NOMO-1 (cell line): ENCODE measurements at regions not wholly inside any gene's neighbourhood (a gene's known extent, or its start where the extent isn't known, plus 50 kb on each side); places are given as distances from the start of the nearest gene placed in this dataset.
"Not testable (repeated sequence)": the region's sequence is repeated elsewhere in the genome, so short reads cannot be mapped to it uniquely, and the experiment has no call there.

ENCODE experiments used
- DNase-seq, 2 experiments: peaks; one replicate each; lab custom pipeline; 2025; ENCODE audit not compliant: unreplicated experiment in 2 of 2; lab: John Stamatoyannopoulos, UW

GRCh38 chr4:66571145-66571695 is 900.9 kb upstream of the EPHA5 start:
- DNase-seq: no peak

GRCh38 chr4:66569228-66569627 is 898.9 kb upstream of the EPHA5 start:
- DNase-seq: no peak

DNA sequence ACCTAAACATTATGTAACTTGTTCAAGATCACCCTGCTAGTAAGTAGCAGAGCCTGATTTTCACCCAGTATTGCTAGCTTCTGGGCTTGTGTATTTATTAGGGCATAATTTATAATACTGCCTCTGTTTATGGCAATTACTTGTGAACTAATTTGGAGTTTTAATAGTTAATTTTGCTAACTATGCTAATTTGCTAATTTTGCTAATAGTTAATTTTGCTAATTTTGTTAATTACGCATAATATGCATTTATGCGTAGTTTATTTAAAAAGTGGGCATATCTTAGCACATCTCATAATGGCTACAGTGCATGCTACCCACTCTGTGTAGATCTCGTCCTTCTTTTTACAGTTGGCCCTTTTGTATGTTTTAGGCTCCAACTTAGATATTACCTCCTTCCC is 898.1 kb upstream of the EPHA5 start:
- no peak for DNase-seq

DNA sequence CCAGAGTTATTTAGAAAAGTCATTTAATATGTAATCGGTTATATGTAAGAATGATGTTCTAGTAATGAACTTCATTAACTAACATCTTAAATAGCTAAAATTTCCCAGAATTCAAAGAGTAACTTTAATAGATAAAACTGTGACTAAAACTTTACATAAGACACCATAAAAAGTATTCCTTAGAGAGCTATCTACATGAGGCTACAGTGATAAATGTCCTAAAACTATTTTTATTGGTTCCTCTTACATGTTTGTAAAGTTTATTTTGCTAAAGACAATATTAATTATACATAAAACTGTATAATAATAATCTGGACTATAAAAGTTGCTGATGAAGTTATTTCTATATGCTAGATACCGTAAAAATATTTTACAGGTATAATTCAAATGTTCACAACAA is 897.7 kb upstream of the EPHA5 start:
- DNase-seq: no peak

DNA sequence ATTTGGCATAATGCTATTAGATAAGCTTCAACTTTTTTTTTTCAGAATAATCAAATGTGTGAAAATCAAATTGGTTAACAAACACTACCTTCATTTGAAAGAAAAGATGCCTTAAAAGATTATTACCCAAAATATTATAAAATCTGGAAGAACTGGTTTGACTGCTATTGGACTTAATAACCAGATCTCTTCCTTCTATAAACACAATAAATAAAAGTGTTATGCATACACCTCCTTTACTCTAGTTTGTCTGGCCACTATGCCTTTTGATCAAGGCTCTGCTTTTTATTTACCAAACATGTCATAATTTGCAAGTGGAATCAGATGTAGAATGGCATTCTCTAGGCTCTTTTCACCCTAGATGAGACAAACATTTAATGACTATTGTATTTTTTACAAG is 897.3 kb upstream of the EPHA5 start:
- DNase-seq: no peak

DNA sequence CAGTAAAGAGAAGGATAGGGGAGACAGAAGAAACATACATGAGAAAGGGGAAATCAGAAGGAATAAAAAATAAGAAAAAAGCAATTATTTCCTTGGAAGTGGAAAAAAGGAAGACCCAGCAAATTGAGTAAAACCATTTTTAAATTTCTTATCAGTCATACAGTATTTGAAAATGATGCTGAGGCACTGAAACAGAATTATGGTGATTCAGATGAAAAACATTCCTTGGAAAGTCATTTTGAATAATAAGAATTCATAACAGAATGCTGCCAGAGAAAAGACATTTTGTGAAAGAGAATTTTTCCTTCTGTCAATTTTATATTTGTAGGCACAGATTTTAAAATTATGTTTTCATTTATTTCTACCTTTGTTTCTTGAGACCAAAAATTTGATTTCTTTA is 895.5 kb upstream of the EPHA5 start:
- DNase-seq: no peak

- DNase-seq: no peak
Observed at GRCh38 chr4:66564901-66565651, 894.8 kb upstream of the EPHA5 start.

GRCh38 chr4:66562276-66562806 is 892.1 kb upstream of the EPHA5 start:
- no peak for DNase-seq

DNA sequence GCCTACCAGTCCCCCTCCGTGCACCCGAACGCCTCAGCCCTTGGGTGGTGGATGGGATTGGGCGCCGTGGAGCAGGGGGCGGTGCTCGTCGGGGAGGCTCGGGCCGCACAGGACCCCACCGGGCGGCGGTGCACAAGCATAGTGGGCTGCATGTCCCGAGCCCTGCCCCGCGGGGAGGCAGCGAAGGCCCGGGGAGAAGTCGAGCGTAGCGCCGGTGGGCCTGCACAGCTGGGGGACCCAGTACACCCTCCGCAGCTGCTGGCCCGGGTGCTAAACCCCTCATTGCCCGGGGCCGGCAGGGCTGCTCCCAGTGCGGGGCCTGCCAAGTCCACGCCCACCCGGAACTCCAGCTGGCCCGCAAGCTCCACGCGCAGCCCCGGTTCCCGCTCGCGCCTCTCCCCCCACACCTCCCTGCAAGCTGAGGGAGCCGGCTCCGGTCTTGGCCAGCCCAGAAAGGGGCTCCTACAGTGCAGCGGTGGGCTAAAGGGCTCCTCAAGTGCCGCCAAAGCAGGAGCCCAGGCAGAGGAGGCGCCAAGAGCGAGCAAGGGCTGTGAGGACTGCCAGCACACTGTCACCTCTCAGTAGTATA is 891.3 kb upstream of the EPHA5 start:
- not testable (repeated sequence) for DNase-seq

- no peak for DNase-seq
Observed at GRCh38 chr4:66558651-66559050, 888.4 kb upstream of the EPHA5 start.

- no peak for DNase-seq
Observed at GRCh38 chr4:66556651-66557278, 886.5 kb upstream of the EPHA5 start.

GRCh38 chr4:66555301-66555700 is 885.0 kb upstream of the EPHA5 start:
- no peak for DNase-seq

- no peak for DNase-seq
Observed at GRCh38 chr4:66554826-66555225, 884.5 kb upstream of the EPHA5 start.

DNA sequence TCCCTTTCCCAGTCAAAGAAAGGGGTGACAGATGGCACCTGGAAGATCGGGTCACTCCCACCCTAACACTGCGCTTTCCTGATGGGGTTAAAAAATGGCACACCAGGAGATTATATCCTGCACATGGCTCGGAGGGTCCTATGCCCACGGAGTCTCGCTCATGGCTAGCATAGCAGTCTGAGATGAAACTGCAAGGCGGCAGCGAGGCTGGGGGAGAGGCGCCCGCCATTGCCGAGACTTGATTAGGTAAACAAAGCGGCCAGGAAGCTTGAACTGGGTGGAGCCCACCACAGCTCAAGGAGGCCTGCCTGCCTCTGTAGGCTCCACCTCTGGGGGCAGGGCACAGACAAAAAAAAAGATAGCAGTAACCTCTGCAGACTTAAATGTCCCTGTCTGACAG is 875.0 kb upstream of the EPHA5 start:
- DNase-seq: not testable (repeated sequence)

DNA sequence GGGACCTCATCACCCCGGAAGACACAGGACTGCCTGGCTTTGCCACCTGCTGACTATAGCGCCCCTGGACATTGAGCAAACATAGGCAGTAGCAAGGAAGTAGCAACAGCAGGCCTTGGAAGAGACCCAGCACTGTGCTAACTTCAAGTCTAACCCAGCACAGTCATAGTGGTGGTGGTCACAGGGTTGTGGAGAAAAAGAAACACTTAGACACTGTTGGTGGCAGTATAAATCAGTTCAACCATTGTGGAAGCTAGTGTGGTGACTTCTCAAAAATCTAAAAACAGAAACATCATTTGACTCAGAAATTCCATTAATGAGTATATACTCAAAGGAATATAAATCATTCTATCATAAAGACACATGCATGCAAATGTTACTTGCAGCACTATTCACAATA is 874.0 kb upstream of the EPHA5 start:
- no peak for DNase-seq

GRCh38 chr4:66539745-66540144 is 869.5 kb upstream of the EPHA5 start:
- DNase-seq: no peak

GRCh38 chr4:66524781-66525180 is 854.5 kb upstream of the EPHA5 start:
- DNase-seq: no peak

DNA sequence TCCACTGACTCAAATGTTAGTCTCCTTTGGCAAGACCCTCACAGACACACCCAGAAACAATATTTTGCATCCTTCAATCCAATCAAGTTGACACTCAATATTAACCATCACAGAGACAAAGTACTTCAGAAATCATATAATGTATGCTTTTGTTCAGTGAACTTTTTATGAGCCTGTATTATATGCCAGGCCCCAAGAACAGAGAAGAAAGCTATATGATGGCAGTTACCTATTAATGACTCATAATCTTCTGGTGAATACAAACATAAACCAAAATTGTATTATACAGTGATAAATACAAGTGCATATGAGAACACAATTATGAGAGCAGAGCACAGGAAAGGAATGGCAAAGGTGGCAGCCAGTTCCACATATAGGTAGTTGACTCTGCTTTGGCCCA is 852.0 kb upstream of the EPHA5 start:
- no peak for DNase-seq

- DNase-seq: no peak
Observed at GRCh38 chr4:66516940-66517339, 846.7 kb upstream of the EPHA5 start.

- DNase-seq: no peak
Observed at GRCh38 chr4:66506985-66507384, 836.7 kb upstream of the EPHA5 start.

- DNase-seq: no peak
Observed at GRCh38 chr4:66501997-66502396, 831.7 kb upstream of the EPHA5 start.

DNA sequence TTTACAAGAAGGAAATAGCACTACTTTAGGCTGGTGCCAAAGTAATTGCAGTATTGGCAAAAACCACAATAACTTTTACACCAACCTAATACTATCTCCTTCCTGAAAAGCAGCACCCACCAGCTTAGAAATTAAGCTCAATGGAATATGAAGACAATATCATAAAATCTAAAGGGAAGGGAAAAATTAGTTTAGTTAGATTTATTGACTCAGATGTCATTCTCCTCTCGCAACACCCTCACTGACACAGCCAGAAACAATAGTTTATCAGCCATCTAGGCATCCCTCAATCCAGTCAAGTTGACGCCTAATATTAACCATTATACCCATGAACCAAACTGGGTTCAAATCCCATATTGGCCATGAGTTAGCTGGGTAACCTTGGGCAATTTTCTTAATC is 820.4 kb upstream of the EPHA5 start:
- no peak for DNase-seq
